HG02840 (cell line): ENCODE measurements at regions not wholly inside any gene's neighbourhood (a gene's known extent, or its start where the extent isn't known, plus 50 kb on each side); places are given as distances from the start of the nearest gene placed in this dataset.
"Not testable (repeated sequence)": the region's sequence is repeated elsewhere in the genome, so short reads cannot be mapped to it uniquely, and the experiment has no call there.

Experiments used
- ATAC-seq: cut with Tn5 transposase; IDR thresholded peaks from one replicate; pipeline ENCODE4 v1.9.1; 2021; ENCODE audit warnings: mild to moderate bottlenecking, moderate library complexity, moderate number of reproducible peaks; ENCODE audit not compliant: unreplicated experiment, low FRiP score

GRCh38 chr6:51203504-51203903 lies 384.8 kb downstream of the TFAP2B start:
- ATAC-seq: no peak

DNA sequence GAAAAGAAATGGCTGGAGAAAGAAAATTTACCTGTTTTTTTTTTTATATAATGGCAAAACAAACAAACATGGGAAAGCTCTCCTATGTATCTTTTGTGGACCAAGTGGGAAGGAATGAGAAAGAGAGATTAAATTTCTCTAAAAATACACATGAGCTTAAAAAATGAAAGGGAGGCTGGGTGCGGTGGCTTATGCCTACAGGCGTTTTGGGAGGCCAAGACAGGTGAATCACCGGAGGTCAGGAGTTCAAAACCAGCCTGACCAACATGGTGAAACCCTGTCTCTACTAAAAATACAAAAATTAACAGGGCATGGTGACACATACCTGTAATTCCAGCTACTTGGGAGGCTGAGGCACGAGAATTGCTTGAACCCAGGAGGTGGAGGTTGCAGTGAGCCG lies 388.0 kb downstream of the TFAP2B start:
- not testable (repeated sequence) for ATAC-seq

DNA sequence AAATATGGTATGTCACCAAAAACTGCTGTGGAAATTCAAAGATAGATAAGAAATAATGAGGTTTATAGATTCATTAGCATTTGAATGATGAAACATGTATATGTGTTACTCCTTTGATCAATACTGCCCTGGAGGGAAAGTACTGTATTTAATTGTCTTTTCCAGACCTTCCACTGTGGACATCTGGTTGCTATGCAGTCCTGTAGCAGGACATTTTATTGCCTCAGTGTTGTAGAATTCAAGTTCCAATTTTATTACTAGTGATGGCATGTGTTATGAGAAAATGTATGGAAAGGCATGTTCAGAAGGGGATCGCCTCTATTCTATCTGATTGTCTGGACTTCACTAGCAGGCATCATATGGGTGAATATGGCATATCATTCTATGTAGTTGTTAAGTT lies 391.0 kb downstream of the TFAP2B start:
- ATAC-seq: no peak

- no peak for ATAC-seq
These were observed 395.1 kb downstream of the TFAP2B start for GRCh38 chr6:51213811-51214210.

DNA sequence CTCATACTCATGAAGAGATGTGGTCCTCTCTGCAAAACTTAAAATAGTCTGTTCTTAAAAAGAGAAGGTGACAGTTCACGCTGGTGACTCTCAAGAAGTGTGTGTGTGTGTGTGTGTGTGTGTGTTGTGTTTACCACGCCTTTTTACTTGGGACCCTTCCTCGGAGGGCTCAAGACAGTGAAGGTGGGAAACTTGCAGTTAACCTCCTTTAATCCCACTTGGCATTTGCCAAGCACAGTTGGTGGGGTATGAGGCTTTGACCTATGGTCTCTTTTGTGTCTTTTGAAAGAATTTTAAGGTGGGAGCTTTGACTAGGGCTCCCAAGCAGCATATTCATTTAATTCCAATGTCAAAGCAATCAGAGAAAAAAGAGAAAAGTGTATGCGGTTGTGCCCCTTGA lies 395.8 kb downstream of the TFAP2B start:
- no peak for ATAC-seq

GRCh38 chr6:51218181-51218580 lies 399.5 kb downstream of the TFAP2B start:
- no peak for ATAC-seq

DNA sequence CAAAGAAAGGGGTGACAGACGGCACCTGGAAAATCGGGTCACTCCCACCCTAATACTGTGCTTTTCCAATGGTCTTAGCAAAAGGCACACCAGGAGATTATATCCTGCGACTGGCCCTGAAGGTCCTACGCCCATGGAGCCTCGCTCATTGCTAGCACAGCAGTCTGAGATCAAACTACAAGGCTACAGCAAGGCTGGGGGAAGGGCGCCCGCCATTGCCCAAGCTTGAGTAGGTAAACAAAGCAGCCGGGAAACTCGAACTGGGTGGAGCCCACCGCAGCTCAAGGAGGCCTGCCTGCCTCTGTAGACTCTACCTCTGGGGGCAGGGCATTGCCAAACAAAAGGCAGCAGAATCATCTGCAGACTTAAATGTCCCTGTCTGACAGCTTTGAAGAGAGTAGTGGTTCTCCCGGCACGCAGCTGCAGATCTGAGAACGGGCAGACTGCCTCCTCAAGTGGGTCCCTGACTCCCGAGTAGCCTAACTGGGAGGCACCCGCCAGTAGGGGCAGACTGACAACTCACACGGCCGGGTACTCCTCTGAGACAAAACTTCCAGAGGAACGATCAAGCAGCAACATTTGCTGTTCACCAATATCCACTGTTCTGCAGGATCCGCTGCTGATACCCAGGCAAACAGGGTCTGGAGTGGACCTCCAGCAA lies 406.0 kb downstream of the TFAP2B start:
- not testable (repeated sequence) for ATAC-seq

DNA sequence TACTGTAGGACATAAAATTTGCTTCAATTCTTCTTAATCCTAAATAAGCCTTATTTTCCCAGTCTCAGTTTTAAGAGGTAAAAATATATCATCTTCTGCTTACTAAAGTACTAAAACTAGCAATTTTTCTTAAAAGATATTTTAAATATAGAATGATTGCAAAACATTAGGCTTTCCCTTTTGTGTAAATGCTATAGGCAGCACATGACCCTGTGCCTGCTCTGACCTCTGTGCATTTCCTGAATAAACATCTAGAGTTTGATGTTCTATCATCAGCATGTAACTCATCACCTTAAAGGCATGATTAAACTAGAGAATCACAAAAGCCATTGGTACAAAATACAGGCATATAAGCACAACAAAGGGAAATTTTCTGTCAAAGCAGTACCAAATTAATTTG lies 422.7 kb downstream of the TFAP2B start:
- no peak for ATAC-seq

- no peak for ATAC-seq
These were observed 431.1 kb downstream of the TFAP2B start for GRCh38 chr6:51249798-51250197.

- no peak for ATAC-seq
These were observed 431.6 kb downstream of the TFAP2B start for GRCh38 chr6:51250317-51250716.

DNA sequence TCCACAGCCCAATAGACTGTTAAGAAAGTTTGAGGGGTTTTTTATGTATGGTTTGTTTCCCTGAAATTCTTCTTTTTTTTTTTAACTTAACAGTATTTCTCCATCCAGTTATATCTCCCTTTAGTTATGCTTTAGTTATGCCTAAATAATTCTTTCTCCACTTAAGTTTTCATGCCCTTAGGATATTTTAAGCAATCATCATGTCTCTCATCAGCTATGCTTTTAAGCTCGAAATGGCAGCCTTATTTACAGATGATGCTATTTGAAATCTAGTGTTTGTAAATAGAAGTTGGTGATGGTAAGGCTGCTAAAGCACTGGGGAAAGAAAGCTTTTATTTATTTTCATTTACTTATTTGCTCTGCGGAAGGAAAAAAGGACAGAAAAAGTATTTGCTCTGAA lies 439.3 kb downstream of the TFAP2B start:
- ATAC-seq: no peak

DNA sequence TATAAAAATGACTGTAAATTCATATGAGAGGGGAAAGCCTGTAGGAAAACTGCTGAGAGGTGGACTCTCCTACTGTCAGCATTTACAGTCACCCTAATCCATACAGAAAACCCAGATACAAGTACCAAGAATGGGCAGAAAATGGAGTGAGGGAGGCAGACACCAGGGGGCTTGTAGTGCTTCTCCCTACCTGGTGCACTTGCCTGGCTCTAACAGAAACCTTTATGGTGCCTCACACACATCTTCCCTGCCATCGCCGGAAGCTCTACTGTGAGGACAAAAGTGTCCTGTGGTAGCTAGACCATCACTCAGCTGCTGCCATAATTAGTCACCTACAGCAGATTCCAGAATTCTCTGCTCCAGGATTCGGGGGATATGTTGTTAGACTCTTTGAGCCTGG lies 441.3 kb downstream of the TFAP2B start:
- ATAC-seq: no peak

DNA sequence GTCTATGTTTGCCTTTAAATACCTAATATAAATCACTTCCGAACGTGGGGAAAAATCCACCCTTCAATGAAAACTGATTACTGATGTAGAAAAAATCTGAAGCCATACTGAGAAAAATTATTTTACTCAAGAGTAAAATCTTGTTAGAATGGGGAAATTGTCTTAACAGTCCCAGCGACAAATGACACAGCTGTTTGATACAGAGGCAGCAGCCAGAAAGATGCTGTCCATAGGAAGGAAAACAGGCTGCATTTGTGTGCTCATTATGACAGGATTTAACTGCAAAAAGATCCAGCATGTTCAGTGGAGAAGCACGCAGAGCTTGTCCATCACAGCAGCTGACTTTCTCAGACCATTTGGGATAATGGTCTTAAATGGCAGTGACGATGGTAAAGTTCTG lies 443.0 kb downstream of the TFAP2B start:
- no peak for ATAC-seq

DNA sequence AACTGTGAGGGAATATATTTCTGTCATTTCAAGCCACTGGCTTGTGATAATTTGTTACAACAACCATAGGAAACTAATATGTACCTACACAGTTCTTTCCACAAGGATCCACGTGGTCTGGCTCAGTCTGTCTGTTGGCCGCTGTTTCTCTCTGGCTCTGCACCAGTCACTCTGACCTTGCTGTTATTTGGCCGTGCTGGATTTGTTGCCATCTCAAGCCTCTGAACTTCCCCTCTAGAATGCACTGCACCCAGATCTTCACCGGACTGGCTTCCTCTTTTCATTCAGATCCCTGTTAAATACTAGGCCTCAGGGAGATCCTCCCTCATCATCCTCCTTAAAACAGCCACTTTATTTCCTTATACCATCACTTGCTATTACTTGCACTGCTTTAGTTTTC lies 446.8 kb downstream of the TFAP2B start:
- no peak for ATAC-seq

GRCh38 chr6:51266604-51267003 lies 447.9 kb downstream of the TFAP2B start:
- ATAC-seq: no peak

- ATAC-seq: no peak
These were observed 450.0 kb downstream of the TFAP2B start for GRCh38 chr6:51268666-51269065.

DNA sequence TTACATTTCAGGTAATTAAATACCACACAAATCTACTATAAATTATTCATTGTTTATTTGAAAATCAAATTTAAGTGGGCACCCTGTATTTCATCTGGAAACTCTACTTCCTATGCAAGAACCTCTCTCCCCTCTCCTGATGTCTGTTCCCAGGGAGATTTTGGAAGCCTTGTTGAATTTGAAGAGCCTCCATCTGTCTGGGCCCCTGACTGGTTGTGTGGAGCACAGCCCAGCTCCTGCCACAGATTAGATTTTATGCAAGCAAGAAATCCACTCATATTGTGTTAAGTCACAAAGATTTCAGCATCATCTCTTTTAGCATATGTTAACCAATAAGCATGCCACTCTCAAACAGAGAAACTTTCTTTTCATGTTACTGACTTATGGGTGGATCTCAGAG lies 451.2 kb downstream of the TFAP2B start:
- no peak for ATAC-seq

- ATAC-seq: no peak
These were observed 452.9 kb downstream of the TFAP2B start for GRCh38 chr6:51271615-51272014.

DNA sequence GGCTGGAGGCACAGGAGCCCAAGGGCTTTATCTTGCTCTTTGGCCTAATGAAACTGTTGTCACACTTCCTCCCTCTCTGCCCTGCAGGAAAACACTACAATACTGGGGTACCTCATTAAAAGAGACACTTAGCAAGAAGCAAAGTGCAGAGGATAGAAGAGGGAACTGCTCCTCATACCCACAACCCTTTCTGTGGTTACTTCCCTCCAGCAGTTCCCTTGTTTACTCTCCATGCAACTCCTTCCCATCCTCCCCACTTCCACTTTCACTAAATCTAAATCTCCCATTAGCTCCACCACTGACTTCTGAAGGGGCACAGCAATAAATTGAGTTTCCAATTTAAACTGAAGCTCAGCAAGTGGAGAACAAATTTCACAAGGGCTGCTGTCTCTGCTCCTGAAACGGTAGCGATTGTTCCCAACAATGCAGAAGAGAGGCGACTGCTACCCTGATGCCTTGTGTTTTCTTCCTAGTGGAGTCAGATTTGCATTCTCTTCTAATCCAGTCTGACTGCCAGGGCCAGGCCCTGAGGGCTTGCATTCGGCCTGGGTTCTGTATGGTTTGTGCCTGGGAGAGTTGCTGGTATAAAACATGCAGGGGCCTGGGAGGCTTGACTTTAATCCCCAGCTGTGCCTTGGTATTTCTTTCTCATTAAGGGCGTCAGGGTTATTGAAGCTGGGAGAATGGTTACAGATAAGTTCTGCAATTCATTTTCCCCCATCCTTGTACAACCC lies 454.7 kb downstream of the TFAP2B start:
- ATAC-seq: no peak

DNA sequence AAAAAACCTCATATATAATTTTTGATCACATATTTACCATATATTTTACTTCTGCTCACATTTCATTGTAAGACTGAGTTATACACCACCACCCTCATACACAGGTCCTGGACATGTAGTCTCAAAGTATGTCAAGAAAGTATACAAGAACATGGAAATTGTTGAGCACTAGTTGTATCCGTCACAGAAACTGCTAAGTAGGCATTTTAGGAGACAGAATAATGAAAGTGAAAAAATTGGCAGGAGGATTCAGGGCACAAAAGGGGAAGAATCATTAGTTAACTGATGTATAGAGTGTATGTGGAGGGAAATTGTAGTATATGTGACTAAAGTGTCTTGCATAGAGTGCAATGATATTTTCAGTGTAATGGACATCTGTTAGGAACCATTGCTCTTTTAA lies 458.8 kb downstream of the TFAP2B start:
- no peak for ATAC-seq

- ATAC-seq: no peak
These were observed 463.4 kb downstream of the TFAP2B start for GRCh38 chr6:51282026-51282425.

DNA sequence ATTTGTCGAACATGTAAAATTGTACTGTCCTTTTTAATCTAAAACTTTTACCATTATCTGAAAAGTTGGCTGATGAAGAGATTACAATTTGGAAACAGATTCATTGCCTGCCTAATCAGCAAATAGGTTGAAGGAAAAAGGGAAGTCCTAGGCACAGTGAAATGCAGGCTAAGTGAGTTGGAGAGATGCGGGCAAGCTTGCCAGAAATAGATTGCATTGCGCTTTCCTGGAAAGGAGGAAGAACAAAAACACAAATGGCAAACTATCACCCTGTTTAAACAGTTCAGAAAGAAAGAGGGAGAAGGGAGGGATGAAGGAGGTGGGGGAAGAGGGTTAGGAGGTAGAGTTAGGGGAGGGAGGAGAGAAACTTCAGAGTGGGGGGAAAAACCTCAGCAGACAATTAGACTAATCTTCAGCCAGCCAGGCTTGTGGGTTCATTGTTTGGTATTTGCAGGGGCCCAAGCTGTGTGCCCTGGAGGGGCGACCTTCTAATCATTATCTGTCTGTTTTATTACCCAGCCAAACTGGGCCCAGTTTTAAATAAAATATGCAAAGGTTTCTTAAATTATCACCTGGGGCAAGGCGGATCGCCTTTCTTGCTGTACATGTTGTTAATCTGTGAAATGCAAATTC lies 465.2 kb downstream of the TFAP2B start:
- no peak for ATAC-seq
